HG03097 (cell line): ENCODE measurements at regions not wholly inside any gene's neighbourhood (a gene's known extent, or its start where the extent isn't known, plus 50 kb on each side); places are given as distances from the start of the nearest gene placed in this dataset.
"Not testable (repeated sequence)": the region's sequence is repeated elsewhere in the genome, so short reads cannot be mapped to it uniquely, and the experiment has no call there.

Source experiments
- ATAC-seq: cut with Tn5 transposase; IDR thresholded peaks from one replicate; pipeline ENCODE4 v1.9.1; 2021; ENCODE audit not compliant: unreplicated experiment, low FRiP score

DNA sequence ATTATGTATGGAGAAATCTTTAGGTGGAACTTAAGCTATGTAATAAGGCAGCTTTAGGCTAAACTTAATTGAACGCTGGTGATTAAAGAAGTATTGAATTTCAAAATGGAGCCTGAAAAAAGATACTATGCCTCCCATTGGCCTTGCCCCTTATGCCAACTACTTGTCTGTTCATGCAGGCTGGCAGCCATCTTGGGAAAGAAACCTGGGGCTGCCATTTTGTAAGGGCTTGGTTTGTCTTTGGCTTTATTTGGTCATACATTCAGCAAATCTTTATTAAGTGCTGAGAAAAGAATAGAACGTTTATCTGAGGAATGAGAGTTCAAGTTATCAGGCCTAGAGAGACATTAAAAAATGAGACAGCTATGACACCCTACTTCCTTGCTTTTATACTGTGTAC is 231.3 kb downstream of the KCNE4 start:
- ATAC-seq: no peak

DNA sequence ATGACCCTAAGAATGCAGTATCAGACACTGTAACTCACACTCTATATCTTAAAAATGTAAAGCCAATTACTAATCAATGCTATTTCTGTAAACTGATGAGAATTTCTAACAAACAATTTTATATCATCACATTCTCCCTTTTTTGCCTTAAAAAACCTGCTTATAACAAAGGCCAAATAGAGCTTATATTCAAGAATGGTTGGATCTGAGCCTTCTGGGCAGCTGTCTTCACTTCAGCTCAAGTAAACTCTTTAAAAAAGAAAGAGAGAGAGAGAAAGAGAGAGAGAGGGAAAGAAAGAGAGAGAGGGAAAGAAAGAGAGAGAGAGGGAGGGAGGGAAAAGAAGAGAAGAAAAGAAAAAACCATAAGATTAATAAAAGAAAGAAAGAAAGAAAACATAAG is 231.8 kb downstream of the KCNE4 start:
- ATAC-seq: no peak

DNA sequence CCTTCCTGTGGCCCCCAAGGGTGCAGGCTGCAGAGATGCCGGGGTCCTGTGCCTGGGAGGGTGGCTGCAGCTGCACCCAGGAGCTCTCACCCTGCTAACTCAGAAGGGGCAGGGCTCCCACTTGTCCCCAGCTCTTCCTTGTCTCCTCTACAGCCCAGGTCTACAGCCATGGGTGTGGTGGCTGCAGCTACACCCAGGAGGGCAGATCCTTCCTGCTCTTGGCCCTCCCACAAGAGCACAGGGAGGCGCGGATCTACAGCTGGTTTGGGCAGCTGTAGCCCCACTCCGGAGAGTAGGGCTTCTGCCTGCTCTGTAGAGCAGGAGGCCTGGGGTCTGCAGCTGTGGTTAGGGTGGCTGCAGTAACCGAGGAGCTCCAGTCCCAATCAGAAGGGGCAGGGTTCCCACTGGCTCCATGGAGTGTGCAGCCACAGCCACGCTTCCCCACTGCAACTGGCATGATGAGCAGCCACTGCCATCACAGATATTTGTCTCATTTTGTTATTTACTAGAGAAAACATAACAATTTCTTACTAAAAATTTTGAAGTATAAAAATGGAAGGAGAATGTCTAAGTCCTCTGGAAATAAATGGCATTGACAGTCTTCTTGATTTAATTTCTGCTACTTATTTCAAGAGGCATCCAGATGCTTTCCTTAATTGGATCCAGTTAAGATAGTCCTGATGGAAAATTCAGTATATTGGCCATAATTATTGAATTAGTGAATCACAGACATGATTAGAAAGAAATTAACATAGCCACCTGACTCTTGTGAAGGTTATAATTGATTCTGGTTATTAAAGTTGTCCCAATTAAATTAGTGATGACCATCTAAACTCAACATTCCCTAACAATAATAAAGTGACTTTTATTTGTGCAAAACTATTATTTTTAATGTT is 233.6 kb downstream of the KCNE4 start:
- no peak for ATAC-seq

DNA sequence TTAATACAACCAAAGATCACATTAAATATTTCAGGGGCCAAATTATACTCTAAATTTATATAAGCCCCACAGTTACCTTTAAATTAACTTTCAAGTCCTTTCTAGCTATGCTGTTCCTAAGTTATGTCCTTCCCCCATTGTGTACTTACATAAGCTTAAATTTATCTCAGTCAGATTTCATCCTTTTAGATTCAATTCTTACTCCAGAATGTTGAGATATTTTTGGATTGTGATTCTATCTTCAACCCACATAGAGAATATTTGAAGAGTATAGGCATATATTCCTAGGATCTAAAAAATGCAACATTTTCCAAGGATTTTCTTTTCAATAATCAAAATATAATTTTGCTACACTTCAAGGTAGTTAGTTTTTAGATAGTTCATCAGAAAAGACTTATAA is 242.8 kb downstream of the KCNE4 start:
- no peak for ATAC-seq

DNA sequence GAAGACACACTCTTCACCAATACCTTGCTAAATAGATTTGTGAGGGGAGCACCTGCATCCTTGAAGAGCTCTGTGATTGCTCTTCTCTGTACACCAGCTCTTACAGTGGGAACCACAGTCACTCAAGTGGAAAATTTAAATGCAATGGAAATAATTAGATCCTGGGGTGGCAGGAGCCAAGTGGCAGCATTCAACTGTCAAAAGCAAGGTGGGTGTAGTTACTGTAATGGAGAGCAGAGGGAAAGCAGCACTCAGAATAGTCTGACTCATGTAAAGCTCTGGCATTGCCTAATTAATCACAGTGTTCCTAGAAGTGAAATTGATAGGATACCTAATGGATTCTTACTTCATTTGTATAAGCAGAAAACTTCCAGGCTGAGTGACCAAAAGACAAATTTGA is 245.8 kb downstream of the KCNE4 start:
- no peak for ATAC-seq

DNA sequence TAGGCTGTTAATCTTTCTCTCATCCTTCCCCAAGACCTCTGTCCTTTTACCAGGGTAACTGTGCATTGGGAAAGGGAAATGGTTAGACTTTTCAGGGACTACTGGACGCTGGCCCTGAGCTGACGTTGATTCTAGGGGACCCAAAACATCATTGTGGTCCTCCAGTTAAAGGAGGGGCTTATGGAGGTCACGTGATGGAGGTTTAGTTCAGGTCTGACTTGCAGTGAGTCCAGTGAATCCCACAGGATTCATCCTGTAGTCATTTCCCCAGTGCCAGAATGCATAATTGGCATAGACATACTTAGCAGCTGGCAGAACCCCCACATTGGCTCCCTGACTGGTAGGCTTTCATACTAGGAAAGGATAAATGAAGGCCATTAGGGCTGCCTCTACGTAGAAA is 246.3 kb downstream of the KCNE4 start:
- not testable (repeated sequence) for ATAC-seq

DNA sequence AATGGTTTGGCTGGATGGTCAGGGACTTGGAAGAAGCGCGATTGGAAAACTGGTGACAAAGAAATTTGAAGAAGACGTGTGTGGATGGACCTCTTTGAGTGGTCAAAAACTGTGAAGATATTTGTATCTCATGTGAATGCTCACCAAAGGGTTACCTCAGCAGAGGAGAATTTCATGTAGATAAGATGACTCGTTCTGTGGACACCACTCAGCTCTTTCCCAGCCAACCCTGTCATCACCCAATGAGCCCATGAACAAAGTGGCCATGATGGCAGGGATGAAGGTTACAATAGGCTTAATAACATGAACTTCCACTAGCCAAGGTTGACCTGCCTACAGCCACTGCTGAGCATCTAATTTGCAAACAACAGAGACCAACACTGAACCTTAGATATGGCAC is 248.3 kb downstream of the KCNE4 start:
- ATAC-seq: no peak

DNA sequence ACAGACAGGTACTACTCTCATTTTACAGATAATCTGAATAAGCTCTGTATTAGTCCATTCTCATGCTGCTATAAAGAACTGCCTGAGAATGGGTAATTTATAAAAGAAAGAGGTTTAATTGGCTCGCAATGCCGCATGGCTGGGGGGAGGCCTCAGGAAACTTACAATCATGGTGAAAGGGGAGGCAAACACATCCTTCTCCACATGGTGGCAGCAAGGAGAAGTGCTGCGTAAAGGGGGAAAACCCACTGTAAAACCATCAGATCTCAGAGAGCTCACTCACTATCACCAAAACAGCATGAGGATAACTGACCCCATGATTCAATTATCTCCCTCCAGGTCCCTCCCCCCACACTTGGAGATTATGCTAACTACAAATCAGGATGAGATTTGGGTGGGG is 254.4 kb downstream of the KCNE4 start:
- ATAC-seq: no peak

DNA sequence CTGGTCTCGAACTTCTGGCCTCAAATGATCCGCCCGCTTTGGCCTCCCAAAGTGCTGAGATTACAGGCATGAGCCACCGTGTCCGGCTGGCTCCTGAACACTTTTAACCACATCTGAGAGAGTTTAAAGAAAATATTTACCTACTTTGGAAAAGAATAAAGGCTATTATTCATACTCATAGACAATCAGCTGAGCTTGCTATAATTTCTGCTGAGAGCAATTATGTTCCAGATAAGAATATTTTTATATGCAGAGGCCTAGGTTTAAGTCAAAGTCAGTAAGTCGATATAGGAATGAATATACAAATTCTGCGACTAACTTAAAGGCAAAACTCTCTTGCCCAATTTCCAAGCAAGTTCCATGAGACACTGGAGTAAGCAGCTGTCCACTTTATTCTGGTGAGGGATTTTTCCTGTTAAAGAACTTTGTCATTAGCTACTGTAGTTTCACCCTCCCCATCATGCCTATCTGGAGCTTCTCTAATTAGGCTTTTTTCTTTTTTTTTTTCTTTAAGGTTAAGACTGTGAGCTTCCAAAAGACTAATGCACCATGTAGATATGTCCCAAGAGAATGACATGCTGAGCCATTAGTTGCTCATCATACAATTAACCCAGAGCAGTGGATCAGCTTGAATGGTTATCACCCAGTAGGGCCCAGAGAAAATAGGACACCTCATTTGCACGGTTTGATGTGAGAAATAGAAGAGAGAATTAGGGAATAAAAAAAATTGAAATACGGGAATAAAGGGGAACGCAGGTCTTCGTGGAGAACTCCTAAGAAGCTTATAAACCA is 260.1 kb downstream of the KCNE4 start:
- no peak for ATAC-seq

DNA sequence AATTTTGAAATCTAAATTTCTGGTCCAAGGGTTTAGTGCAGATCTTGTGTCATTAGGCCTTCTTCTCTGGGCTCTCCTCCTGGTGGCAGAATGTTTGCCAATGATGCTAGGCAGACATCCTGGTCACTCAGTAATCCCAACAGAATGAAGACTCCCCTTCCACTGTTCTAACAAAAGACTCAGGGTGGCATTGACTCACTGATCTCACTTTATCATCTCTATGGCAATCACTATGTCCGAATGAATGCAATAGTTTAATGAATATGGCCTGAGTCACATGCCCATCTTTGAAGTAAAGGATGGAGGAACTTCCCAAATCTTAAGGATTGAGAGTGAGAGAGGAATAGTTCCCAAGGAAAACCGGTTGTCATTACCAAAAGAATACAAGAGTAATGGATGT is 261.1 kb downstream of the KCNE4 start:
- no peak for ATAC-seq

DNA sequence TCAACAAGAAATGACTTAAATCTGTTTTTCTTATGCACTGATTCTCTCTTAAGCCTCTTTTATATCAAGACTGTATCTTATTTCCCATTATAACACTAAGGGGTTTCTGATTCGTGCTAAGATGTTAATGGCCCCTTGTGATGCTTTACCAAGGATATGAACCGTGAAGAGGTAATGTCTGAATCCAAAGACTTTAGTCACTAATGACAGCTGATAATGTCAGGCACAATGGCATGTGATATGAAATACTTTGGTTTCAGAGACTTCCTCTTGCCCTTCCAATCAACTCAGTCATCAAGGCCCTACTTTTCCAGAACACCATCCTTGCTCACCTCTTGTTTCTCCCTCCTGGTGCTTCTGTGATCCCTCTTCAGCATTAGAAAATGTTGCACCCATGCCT is 262.8 kb downstream of the KCNE4 start:
- no peak for ATAC-seq

DNA sequence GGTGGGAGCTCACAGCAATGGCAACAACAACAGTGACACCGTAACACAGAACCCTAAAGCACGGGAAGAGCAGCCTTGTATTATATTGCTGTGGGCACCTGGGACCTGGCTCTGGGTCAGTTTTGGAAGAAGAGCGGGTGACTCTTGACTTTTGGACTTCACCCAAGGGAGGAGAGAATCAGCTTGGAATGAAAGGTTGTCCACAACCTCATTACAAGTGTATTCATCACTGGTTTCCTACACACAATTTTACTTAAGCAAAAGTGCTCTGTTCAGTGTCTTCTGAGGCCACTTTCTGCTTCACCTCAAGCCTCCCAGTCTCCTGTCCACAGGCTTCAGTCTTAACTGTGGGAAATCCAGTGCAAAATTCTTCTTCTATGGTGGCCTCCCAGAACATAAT is 263.8 kb downstream of the KCNE4 start:
- ATAC-seq: no peak

DNA sequence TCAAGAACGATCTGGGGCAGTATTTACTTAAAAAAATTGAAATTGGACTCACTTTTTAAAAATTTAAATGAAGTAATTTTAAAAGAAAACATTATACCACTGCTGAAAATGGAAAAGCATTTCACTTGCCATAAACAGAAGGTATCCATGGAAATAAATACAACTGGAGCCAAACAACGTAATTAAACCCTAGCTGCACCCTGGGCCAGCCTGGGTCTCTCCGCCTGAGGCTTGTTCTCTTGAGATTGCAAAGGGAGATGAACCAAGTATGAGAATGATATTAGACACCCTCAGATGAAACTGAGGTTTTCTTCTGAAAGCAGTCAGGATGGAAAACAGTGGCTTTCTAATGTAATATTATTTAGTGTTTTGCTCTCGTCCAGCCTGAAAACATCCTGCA is 264.4 kb downstream of the KCNE4 start:
- ATAC-seq: no peak

DNA sequence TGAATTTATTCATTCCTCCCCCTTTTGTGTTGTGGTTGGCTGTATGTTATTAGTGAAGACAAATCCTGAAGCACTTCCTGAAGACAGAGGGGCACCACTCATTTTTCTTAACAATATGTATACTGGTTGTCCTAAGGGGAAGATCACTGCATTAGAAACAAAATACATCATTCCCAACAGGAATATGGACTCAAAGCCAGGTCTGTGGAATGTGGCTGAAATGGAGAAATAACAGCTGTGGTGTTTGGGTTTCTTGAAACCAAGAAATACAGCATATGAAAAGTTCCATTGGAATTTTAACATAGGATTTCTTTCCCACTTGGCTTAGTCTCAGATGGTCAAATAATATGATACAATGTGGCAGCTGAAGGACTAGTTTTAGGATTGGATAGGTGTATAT is 267.6 kb downstream of the KCNE4 start:
- no peak for ATAC-seq

DNA sequence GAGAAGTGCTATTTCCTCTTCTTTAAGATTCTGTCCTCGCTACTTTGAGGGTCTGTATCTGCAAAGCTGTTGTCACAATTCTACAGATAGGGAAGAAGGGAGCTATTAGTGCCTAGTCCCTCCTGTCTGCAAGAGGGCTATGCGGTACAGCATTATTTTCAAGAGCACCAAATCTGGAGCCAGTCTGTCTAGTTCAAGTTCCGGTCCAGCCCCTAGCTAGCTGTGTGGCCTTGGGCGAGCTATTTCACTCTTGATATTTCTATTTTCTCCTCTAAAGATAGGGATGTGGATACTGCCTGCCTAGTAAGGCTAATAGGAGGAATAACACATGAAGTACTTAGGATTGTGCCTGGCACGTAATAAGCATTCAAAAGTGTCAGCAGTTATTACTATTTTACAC is 272.4 kb downstream of the KCNE4 start:
- ATAC-seq: no peak

DNA sequence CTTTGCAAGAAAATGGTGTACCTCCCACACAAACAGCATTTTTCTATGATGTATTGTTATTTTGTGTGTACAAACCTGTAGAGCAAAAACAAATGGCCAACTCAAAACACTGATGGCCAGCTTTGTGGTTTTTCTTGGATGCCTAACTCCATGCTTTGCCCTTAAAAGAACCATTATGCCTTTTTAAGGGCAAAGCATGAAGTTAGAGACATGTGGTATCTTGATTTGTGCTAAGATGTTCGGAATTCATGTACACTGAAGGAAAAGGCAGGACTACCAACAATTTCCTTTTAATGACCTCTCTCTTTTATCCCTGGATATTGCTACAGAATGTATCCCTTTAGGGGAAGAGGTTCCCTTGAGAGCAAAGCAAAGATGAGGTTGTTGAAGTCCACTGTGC is 273.6 kb downstream of the SCG2 start:
- no peak for ATAC-seq

DNA sequence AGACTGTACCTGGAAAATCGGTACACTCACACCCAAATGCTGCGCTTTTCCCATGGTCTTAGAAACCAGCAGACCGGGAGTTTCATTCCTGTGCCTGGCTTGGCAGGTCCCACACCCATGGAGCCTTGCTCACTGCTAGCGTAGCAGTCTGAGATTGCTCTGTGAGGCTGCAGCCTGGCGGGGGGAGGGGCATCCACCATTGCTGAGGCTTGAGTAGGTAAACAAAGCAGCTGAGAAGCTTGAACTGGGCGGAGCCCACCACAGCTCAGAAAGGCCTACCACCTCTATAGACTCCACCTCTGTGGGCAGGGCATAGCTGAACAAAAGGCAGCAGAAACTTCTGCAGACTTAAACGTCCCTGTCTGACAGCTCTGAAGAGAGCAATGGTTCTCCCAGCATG is 271.4 kb downstream of the SCG2 start:
- ATAC-seq: not testable (repeated sequence)

DNA sequence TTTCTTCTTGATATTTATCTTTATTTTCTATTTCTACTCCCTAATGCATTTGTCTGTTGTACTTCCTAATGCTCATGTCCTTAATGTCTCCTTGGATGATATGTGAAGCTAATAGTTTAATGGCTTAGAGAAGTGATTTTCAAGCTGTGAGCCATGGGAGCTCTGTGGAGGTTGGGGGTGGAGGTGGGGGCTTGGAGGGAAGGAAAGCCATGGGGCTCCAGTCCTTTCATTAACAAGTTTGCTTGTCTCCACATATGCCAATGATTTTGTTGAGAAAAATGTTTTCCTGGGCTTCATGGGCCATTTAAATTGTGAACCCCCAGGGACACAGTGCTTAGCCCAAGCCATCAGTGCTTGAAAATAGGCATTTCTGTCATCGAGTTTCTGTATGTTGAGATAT is 264.1 kb downstream of the SCG2 start:
- no peak for ATAC-seq

DNA sequence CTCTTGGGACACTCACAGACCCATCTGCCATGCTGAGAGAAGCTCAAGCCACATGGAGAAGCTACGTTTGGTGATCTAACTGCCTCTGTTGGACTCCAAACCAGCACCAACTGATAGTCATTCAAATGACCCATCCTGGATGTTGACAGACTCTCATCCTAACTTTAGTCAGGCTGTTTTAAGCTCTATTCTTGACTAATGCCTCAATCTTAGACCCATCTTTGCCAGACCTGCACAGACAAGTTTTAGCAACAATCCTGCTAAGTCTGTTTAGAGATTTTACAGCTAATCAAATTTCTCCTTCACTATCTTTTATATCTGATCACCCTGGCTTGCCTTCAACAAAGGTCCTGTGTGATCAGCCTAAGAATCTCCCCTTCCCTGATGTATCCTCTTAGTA is 245.1 kb downstream of the SCG2 start:
- no peak for ATAC-seq

DNA sequence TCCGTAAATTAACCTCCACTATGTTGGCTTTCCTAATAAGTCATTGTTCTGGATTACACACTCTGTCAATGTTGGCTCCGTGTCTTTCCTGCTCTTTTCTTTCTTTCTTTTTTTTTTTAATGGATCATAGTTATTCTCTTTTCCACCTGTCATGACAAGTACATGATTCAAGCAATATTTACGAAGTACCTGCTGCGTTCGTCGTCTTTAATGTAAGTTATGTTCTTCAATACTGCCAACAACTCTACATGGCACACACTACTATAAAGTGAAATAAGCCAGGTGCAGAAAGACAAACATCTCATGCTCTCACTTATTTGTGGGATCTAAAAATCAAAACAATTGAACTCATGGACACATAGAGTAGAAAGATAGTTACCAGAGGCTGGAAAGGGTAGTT is 239.1 kb downstream of the SCG2 start:
- no peak for ATAC-seq

DNA sequence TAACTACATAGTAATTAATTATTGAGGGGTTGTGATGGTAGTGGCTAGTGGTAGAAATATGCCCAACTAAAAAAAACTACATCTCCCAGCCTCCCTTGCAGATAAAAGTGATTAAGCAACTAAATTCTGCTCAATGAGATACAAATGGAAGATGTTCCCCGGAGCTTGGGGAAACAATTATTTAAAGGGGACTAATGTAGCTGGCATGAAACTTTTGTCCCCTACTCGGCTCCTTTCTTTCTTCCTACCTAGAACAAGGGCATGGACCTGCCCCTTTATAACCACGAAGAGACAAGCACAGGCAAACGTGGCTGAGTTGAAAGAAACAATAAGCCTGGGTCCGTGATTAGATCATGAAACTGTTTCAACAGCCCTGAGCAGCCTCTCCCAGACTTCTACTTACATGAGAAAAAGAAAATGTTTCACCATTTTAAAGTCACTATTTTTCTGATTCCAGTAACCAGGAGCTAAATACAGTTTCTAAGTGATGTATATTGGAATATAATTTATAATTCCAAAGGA is 236.9 kb downstream of the SCG2 start:
- ATAC-seq: no peak

DNA sequence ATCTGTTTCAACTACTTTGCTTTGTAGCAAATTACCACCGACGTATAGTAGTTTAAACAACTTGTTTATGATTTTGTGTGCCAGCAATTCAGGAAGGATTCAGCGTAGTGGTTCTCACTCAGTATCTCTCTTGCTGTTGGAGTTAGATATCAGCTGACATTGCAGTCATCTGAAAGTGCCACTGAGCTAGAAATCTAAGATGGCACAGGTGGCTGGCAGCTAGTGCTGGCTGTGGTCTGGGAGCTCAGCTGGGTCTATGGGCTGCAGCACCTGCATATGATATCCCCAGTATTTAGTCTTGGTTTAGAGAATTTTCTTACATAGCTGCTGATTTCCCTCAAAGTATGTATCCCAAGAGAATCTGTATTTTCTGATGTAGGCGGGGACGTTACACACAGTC is 235.6 kb downstream of the SCG2 start:
- no peak for ATAC-seq
